Mesendoderm (in vitro differentiated cells): ENCODE measurements at regions not wholly inside any gene's neighbourhood (a gene's known extent, or its start where the extent isn't known, plus 50 kb on each side); places are given as distances from the start of the nearest gene placed in this dataset.

Experiments used
- DNase-seq: peaks from one replicate; pipeline ENCODE4 v3.0.0; 2013
- H2AK5ac ChIP-seq: 2 replicates; pipeline ENCODE4 v1.6.1; 2013; ENCODE audit warnings: low read length, inconsistent platforms
- H2BK120ac ChIP-seq: 2 replicates; pipeline ENCODE4 v1.6.1; 2013; ENCODE audit warnings: low read depth, mild to moderate bottlenecking, low read length, moderate library complexity, mixed read lengths
- H2BK15ac ChIP-seq: replicated peaks from 2 replicates; pipeline ENCODE4 v1.6.1; 2013; ENCODE audit warnings: low read depth, mild to moderate bottlenecking, moderate library complexity
- H2BK5ac ChIP-seq: 2 replicates; pipeline ENCODE4 v1.6.1; 2013; ENCODE audit warnings: low read length, inconsistent platforms
- H3K18ac ChIP-seq: 2 replicates; pipeline ENCODE4 v1.6.1; 2013; ENCODE audit warnings: mild to moderate bottlenecking, low read length, mixed read lengths
- H3K23ac ChIP-seq: one replicate; pipeline ENCODE4 v1.6.1; 2013; ENCODE audit warnings: low read length
- H3K27ac ChIP-seq: 2 replicates; pipeline ENCODE4 v1.5.1; 2013; ENCODE audit warnings: low read depth, mild to moderate bottlenecking, inconsistent platforms, low read length, moderate library complexity
- H3K27me3 ChIP-seq: 2 replicates; pipeline ENCODE4 v1.6.1; 2013; ENCODE audit warnings: low read length, control low read depth, mild to moderate bottlenecking, inconsistent platforms; ENCODE audit not compliant: insufficient read depth, poor library complexity
- H3K36me3 ChIP-seq: 2 replicates; pipeline ENCODE4 v1.6.1; 2013; ENCODE audit warnings: low read length, inconsistent platforms; ENCODE audit not compliant: control insufficient read depth, insufficient read depth
- H3K4ac ChIP-seq: one replicate; pipeline ENCODE4 v1.6.1; 2013; ENCODE audit warnings: low read depth, mild to moderate bottlenecking, low read length, moderate library complexity
- H3K4me1 ChIP-seq: 2 replicates; pipeline ENCODE4 v1.6.1; 2013; ENCODE audit warnings: low read depth, low read length, inconsistent platforms; ENCODE audit not compliant: control insufficient read depth
- H3K4me2 ChIP-seq: 2 replicates; pipeline ENCODE4 v1.6.1; 2013; ENCODE audit warnings: low read length
- H3K4me3 ChIP-seq: 2 replicates; pipeline ENCODE4 v1.5.1; 2013; ENCODE audit warnings: mild to moderate bottlenecking, low read length
- H3K56ac ChIP-seq: one replicate; pipeline ENCODE4 v1.6.1; 2013; ENCODE audit warnings: low read length
- H3K79me1 ChIP-seq: 2 replicates; pipeline ENCODE4 v1.6.1; 2013; ENCODE audit warnings: low read length, inconsistent platforms
- H3K79me2 ChIP-seq: 2 replicates; pipeline ENCODE4 v1.6.1; 2013; ENCODE audit warnings: mild to moderate bottlenecking, low read length; ENCODE audit not compliant: control insufficient read depth, insufficient read depth
- H3K9ac ChIP-seq: 2 replicates; pipeline ENCODE4 v1.6.1; 2013; ENCODE audit warnings: low read length, inconsistent platforms
- H4K5ac ChIP-seq: one replicate; pipeline ENCODE4 v1.6.1; 2013; ENCODE audit warnings: low read length
- H4K8ac ChIP-seq: one replicate; pipeline ENCODE4 v1.6.1; 2013; ENCODE audit warnings: low read depth, mild to moderate bottlenecking, control low read depth, low read length, moderate library complexity
- WGBS: extraction: QIAGEN DNeasy Blood & Tissue Kit; methylation state at CpG from one replicate; pipeline ENCODE4 v1.1.7; 2013; ENCODE audit warnings: low lambda C conversion rate, missing lambda C conversion rate; ENCODE audit not compliant: insufficient coverage; ENCODE audit errors: extremely low coverage; 5-methylcytosine and 5-hydroxymethylcytosine counted together

- Histone ChIP-seq H2BK5ac (no peak overlapping the region), H3K27ac (no peak overlapping the region), H3K23ac (no peak overlapping the region), H3K18ac (no peak overlapping the region), H3K4me2 (no peak overlapping the region), H3K4me1 (no peaks in the 10 kb centered on the region), H2BK15ac (no peak overlapping the region), H3K9ac (no peak overlapping the region), H3K4me3 (no peak overlapping the region), H3K56ac (no peak overlapping the region), H3K27me3 (no peaks in the 10 kb centered on the region), H4K5ac (no peak overlapping the region), H3K79me1 (no peaks in the 10 kb centered on the region), H3K36me3 (no peaks in the 10 kb centered on the region), H4K8ac (no peak overlapping the region), H3K79me2 (no peaks in the 10 kb centered on the region), H2BK120ac (no peak overlapping the region), H3K4ac (no peak overlapping the region), H2AK5ac (no peak overlapping the region)
- no peak for DNase-seq
- WGBS: no CpG with 5 or more reads among the region's 1 CpG
These were observed 122.5 kb upstream of the GRIN3A start for GRCh38 chr9:101860920-101861319.

GRCh38 chr9:101859620-101860019 lies 121.2 kb upstream of the GRIN3A start:
- Histone ChIP-seq H3K27ac (no peak overlapping the region), H3K4me2 (no peak overlapping the region), H3K56ac (no peak overlapping the region), H3K23ac (no peak overlapping the region), H3K4ac (no peak overlapping the region), H3K4me3 (no peak overlapping the region), H3K18ac (no peak overlapping the region), H2BK120ac (no peak overlapping the region), H3K4me1 (no peaks in the 10 kb centered on the region), H3K9ac (no peak overlapping the region), H3K36me3 (no peaks in the 10 kb centered on the region), H2BK15ac (no peak overlapping the region), H2BK5ac (no peak overlapping the region), H3K79me1 (no peaks in the 10 kb centered on the region), H3K27me3 (no peaks in the 10 kb centered on the region), H4K8ac (no peak overlapping the region), H3K79me2 (no peaks in the 10 kb centered on the region), H2AK5ac (no peak overlapping the region), H4K5ac (no peak overlapping the region)
- no CpG with 5 or more reads among the region's 3 CpGs for WGBS
- no peak for DNase-seq

DNA sequence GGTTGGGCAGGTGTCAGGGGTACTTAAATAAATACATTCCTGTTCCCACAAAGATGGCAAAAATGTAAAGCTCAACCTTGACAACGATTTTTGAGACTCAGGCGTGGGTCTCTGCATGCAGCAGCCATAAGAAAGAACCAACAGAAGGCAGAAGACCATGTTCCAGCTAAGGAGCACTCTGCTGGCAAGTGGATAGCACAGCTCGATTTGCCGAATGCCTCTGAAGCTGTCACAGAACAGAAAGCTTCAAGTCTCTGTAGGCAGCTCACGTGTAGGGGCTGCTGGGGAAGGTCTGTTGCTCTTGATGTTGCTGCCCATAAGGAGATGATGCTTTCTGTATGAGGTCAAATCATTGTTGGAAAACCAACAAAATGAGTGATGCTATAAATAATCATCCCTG lies 119.6 kb upstream of the GRIN3A start:
- no peak overlapping the region for H4K5ac ChIP-seq
- no peak overlapping the region for H2AK5ac ChIP-seq
- no peak overlapping the region for H2BK5ac ChIP-seq
- H2BK120ac ChIP-seq: no peak overlapping the region
- H3K4me1 ChIP-seq: no peaks in the 10 kb centered on the region
- H3K36me3 ChIP-seq: no peaks in the 10 kb centered on the region
- no peak overlapping the region for H3K23ac ChIP-seq
- DNase-seq: no peak
- no peaks in the 10 kb centered on the region for H3K27me3 ChIP-seq
- no peak overlapping the region for H3K27ac ChIP-seq
- no peak overlapping the region for H2BK15ac ChIP-seq
- no peak overlapping the region for H3K4me3 ChIP-seq
- no peak overlapping the region for H3K9ac ChIP-seq
- H3K4ac ChIP-seq: no peak overlapping the region
- H3K79me2 ChIP-seq: no peaks in the 10 kb centered on the region
- no peak overlapping the region for H3K4me2 ChIP-seq
- H4K8ac ChIP-seq: no peak overlapping the region
- WGBS: no CpG with 5 or more reads among the region's 5 CpGs
- H3K79me1 ChIP-seq: no peaks in the 10 kb centered on the region
- H3K18ac ChIP-seq: no peak overlapping the region
- H3K56ac ChIP-seq: no peak overlapping the region

- no peak for DNase-seq
- Histone ChIP-seq H3K9ac (no peak overlapping the region), H3K4me2 (no peak overlapping the region), H3K27me3 (no peaks in the 10 kb centered on the region), H3K79me1 (no peaks in the 10 kb centered on the region), H3K4me3 (no peak overlapping the region), H3K27ac (no peak overlapping the region), H2BK120ac (no peak overlapping the region), H2BK5ac (no peak overlapping the region), H3K23ac (no peak overlapping the region), H3K18ac (no peak overlapping the region), H3K4me1 (no peaks in the 10 kb centered on the region), H4K5ac (no peak overlapping the region), H2BK15ac (no peak overlapping the region), H3K56ac (no peak overlapping the region), H4K8ac (no peak overlapping the region), H3K79me2 (no peaks in the 10 kb centered on the region), H3K36me3 (no peaks in the 10 kb centered on the region), H3K4ac (no peak overlapping the region), H2AK5ac (no peak overlapping the region)
- no CpG with 5 or more reads among the region's 1 CpG for WGBS
These were observed 110.8 kb upstream of the GRIN3A start for GRCh38 chr9:101849102-101849707.

GRCh38 chr9:101848485-101848919 lies 110.1 kb upstream of the GRIN3A start:
- Histone ChIP-seq H3K4ac (no peak overlapping the region), H4K8ac (no peak overlapping the region), H3K79me1 (no peaks in the 10 kb centered on the region), H3K4me2 (no peak overlapping the region), H3K9ac (no peak overlapping the region), H3K79me2 (no peaks in the 10 kb centered on the region), H2BK120ac (no peak overlapping the region), H2BK15ac (no peak overlapping the region), H3K36me3 (no peaks in the 10 kb centered on the region), H3K18ac (no peak overlapping the region), H3K56ac (no peak overlapping the region), H3K23ac (no peak overlapping the region), H3K4me3 (no peak overlapping the region), H4K5ac (no peak overlapping the region), H2BK5ac (no peak overlapping the region), H3K27me3 (no peaks in the 10 kb centered on the region), H2AK5ac (no peak overlapping the region), H3K4me1 (no peaks in the 10 kb centered on the region), H3K27ac (no peak overlapping the region)
- no CpG with 5 or more reads among the region's 6 CpGs for WGBS
- DNase-seq: no peak

DNA sequence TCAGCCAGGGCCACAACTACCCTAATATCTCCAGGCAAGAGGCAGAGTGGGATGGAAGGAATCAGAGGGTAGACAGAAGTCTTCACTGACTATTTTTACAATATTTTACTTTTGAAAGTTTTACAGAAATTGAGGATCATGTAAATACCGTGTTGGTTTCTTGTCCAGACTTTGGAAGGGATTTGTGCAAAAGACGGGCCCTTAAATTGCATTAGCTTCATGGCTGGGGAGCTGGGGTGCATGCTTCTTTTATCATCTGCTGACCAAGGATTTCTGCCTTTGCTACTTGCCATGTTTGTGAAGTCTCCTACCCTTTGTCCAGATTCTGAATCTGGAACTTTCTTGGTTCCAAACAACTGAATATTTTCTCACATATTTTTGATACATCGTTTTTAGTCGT lies 107.7 kb upstream of the GRIN3A start:
- Histone ChIP-seq H3K79me1 (no peaks in the 10 kb centered on the region), H3K9ac (no peak overlapping the region), H3K79me2 (no peaks in the 10 kb centered on the region), H2BK15ac (no peak overlapping the region), H3K36me3 (no peaks in the 10 kb centered on the region), H3K23ac (no peak overlapping the region), H3K4me1 (no peaks in the 10 kb centered on the region), H3K18ac (no peak overlapping the region), H3K27me3 (no peaks in the 10 kb centered on the region), H2BK120ac (no peak overlapping the region), H2BK5ac (no peak overlapping the region), H4K8ac (no peak overlapping the region), H3K4me3 (no peak overlapping the region), H3K56ac (no peak overlapping the region), H3K4ac (no peak overlapping the region), H3K27ac (no peak overlapping the region), H4K5ac (no peak overlapping the region), H3K4me2 (no peak overlapping the region), H2AK5ac (no peak overlapping the region)
- DNase-seq: no peak
- WGBS: no CpG with 5 or more reads among the region's 4 CpGs
